NCI-H69 (cell line): ENCODE measurements at regions not wholly inside any gene's neighbourhood (a gene's known extent, or its start where the extent isn't known, plus 50 kb on each side); places are given as distances from the start of the nearest gene placed in this dataset.
"Not testable (repeated sequence)": the region's sequence is repeated elsewhere in the genome, so short reads cannot be mapped to it uniquely, and the experiment has no call there.

Source experiments
- DNase-seq: peaks from one replicate; lab custom pipeline; 2025; lab: John Stamatoyannopoulos, UW

GRCh38 chr5:148741766-148742165 lies 84.6 kb upstream of the ADRB2 start:
- DNase-seq = not testable (repeated sequence)

DNA sequence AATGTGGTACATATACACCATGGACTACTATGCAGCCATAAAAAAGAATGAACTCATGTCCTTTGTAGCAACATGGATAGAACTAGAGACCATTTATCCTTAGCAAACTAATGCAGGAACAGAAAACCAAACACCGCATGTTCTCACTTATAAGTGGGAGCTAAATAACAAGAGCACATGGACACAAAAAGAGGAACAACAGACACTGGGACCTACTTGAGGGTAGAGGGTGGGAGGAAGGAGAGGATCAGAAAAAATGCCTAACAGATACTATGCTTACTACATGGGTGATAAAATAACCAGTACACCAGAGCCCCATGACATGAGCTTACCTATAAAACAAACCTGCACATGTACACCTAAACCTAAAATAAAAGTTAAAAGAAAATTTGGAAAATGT lies 82.0 kb upstream of the ADRB2 start:
- DNase-seq = not testable (repeated sequence)

DNA sequence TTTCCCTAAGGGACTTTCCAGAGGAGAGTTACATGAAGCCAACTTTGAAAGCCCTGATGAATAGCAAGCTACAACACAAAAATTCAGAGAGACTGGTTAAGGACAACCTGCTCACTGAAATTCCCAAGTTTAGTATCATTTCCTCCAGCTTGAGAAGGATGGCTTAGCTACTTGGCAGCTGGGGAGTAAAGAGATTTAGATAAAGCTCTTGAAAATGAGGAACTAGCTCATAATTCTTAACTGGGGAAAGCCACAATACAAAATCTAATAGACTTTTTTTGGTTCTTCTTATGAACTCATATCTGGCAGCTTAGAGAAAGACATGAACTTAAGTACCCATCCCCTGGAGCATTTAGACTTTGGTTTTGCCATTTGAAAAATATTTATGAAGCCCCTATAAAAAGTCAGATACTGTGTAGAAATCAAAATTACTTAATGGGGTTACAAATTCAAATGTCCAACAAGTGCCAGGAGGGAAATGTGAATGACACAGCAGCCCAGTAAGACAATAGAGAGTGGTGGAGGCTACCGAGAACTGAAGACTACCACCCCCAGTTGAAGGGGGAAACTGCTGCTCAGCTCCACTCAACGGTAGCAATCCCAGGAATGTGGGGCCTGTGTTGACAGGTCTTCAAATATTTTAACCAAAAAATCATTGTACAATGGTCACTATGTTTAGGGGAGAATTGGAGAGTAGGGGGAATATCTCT lies 79.4 kb upstream of the ADRB2 start:
- no peak for DNase-seq

- DNase-seq = no peak
Measured at GRCh38 chr5:148747536-148747906, 78.9 kb upstream of the ADRB2 start.

DNA sequence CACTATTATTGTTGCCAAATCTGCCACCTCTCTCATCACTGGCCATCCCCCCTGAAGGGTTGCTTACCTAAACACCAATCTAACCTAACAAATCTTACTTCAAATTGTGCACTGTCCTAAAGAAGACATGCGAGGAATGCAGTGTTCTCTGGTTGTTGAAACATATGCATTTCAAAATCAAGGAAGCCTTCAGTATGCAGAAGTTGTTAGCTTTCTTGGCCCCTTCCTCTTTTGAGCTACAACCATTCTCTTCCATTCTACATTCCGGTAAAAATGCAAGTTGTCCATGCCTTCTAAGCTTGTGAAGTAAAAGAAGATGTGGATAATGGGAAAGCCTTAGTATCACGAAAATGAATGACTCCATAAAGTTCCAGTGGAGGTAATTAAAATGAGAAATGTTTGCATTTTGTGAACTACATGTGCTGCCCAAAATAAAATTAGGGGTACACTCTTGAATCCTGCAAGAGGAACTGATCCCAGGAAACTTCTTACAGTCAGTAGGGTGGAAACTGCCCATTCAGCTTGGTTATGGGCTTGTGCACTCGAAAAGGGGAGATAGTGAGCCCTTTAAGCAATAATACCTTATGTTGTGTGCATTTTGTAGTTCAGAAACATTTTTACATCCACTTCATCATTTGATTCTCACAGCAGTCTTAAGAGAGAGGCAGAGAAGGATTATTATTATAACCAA lies 77.6 kb upstream of the ADRB2 start:
- DNase-seq = no peak

DNA sequence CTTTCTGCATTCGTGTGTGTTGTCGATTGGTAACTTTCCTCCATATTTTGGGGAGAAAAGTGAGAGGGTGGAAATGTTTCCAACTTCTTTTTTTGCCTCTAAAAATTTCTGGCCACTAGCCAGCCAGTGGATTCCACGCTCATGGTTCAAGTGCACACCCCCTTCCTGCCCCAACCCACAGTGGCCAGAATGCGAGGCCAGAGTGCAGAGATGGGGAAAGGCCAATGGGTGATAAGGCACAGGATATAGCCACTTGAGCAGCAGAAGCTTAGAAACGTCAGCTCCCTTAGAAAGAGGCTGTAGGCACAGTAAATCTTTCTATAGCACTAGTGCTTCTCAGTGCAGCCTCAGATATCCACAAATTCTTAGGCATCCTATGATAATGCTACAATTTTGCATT lies 75.8 kb upstream of the ADRB2 start:
- no peak for DNase-seq

DNA sequence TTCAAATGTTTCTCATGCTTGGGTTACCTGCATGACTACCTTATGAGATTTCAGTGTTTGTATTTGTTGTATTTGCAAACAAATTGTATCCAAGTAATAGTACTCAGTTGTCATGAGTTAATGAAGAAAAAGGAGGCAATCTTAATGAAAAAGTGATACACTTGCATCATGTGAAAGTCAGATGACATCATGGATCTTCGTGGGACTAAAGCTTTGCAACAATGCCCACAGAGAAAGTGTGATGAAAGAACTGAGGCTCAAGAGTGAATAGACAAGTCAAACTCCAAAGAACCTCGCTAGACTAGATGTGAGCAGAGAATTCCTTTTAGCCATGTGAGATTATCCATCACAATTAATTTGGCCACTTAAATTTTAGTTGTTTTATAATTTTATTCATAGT lies 75.4 kb upstream of the ADRB2 start:
- no peak for DNase-seq

- not testable (repeated sequence) for DNase-seq
Measured at GRCh38 chr5:148752375-148752774, 74.0 kb upstream of the ADRB2 start.

DNA sequence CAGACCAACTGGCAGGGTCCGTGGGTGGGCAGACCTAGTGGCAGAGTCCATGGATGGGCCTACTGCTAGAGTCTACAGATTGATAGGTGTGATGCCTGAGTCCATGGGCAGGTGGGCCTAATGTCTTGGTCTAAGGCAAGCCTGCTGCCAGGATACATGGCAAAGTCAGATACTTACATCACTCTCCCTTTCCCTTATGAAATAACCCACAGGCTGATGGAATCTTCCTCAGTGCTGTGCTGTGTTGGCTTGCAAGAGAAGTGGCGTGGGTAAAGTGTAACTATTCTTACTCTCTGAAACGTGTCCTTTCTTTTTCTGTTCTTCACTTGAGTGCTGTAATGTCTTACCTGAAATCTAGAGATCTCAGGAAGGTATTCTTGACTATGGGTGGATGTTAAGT lies 67.3 kb upstream of the ADRB2 start:
- no peak for DNase-seq

GRCh38 chr5:148760945-148761638 lies 65.3 kb upstream of the ADRB2 start:
- DNase-seq = no peak

DNA sequence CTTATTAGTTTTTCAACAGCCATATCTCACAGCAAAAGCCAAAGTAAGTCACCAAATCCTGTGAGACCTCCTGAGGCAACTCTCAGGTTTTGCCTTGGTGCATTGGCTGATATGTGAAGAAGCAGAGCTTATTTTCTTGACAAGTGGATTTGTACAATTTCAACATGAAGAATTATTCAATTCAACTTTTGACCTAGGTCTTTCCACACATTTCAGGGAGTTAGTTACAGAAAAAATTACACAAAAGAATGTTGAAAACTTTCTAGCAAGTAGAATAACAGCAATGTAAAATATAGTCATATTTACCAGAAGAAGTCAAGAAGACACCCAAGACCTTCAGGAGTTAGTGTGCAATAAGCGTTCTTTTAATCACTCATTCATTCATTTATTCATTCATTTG lies 62.4 kb upstream of the ADRB2 start:
- no peak for DNase-seq

DNA sequence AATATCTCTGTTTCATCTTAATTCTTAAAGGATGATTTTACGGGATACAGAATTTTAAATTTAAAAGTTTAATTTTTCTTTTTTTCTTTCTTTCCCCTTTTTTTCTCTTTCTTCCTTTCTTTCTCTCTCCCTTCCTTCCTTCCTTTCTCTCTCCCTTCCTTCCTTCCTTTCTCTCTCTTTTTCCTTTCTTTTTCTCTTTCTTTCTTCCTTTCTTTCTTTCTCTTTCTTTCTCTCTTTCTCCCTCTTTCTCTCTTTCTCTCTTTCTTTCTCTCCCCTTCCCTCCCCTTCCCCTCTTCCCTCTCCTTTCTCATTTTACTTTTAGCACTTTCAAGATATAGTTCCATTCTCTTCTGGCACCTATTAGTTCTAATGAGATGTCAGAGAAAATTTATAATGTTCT lies 61.4 kb upstream of the ADRB2 start:
- no peak for DNase-seq

DNA sequence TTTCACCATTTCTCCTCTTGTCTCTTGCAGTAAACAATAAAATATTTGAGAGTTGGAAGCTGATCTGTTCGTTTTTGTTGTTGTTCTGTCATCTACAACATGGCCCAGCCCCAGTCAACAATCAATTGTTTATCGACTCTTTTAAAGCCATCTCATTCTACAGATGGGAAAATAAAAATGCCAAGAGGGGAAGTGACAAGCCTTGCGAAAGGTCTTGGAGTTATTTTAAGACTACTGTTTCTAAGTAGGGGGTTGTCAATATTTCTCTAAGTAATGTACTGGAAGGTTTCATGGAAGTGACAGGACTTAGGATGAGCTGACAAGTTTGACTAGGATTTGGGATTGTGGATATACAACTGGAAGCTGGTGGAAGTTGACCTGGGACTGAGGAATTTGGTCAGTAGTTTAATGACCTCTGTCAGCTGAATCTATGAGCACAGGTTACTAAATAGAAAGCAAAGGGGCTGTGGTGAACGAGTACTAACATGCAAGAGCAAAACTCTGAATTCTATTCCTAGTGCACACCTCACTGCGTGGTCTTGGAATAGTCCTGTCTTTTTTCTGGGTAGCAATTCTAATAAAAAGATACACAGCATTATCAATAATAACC lies 57.5 kb upstream of the ADRB2 start:
- DNase-seq = no peak

DNA sequence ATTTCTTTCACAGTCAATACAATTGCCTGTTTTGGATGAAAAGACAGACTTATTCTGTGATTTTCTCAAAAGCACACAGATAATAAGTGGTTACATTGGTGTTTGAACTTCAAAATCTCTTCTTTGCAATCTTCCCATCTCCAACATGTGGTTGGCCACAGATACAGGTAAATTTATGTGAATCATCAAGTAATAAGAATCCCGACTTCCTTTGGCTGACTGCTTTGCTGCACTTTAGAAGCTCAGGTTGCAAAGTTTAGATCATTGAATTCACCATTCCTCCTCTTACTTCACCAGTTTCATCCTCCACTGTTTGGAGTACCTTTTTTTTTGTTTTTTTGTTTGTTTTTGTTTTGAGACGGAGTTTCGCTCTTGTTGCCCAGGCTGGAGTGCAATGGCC lies 56.5 kb upstream of the ADRB2 start:
- no peak for DNase-seq

- no peak for DNase-seq
Measured at GRCh38 chr5:148774313-148774712, 52.1 kb upstream of the ADRB2 start.

- no peak for DNase-seq
Measured at GRCh38 chr5:148776261-148776660, 50.1 kb upstream of the ADRB2 start.
